GM18511 (cell line): ENCODE measurements at regions not wholly inside any gene's neighbourhood (a gene's known extent, or its start where the extent isn't known, plus 50 kb on each side); places are given as distances from the start of the nearest gene placed in this dataset.
"Not testable (repeated sequence)": the region's sequence is repeated elsewhere in the genome, so short reads cannot be mapped to it uniquely, and the experiment has no call there.

Experiments used
- ATAC-seq: cut with Tn5 transposase; IDR thresholded peaks from one replicate; pipeline ENCODE4 v1.9.1; 2021; ENCODE audit warnings: mild to moderate bottlenecking, moderate library complexity; ENCODE audit not compliant: unreplicated experiment

- not testable (repeated sequence) for ATAC-seq
Measured at GRCh38 chr7:80019809-80020207, 114.8 kb upstream of the GNAI1 start.

DNA sequence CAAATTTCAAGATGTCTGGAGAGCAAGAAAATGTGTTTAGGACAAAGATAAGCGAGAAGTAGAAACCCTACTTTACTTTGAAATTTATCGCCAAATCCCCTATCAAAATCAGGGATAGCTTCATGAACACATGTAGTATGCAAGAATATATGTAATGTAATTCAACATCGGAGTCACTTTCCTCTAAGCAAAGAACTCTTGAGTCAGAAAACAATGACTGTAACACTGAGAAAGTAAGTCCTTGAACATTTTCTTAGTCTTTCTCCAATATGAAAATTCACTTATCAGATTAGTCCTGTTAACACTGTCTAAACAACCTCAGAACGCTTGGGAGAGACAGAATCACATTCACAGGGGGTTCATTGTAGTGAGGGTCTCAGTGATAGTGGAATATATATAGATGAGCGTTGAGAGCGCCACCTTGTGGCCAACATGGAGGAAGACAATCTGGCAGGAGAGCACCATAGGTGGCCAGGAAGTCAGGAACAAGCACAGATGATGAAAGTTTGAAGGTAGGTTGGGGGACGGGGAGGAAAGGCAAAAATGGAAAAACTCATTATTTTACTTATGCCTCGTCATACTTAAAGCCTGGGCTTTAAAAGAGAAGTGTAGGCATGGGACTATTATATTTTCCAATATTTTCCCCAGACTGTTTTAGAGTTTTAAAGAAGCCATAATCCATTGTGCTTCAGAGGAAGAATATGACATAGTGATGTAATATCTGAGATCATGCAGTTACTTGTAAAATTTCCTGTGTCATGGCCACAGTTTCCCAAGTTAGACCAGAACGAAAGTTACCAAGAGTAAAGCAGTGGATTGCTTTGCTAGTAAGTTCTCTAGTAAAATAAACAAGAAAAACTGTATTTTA, 115.5 kb upstream of the GNAI1 start:
- ATAC-seq: peak; percentile 96

GRCh38 chr7:80017101-80017698, 117.4 kb upstream of the GNAI1 start:
- no peak for ATAC-seq

- ATAC-seq: no peak
Measured at GRCh38 chr7:80014511-80014910, 120.1 kb upstream of the GNAI1 start.

DNA sequence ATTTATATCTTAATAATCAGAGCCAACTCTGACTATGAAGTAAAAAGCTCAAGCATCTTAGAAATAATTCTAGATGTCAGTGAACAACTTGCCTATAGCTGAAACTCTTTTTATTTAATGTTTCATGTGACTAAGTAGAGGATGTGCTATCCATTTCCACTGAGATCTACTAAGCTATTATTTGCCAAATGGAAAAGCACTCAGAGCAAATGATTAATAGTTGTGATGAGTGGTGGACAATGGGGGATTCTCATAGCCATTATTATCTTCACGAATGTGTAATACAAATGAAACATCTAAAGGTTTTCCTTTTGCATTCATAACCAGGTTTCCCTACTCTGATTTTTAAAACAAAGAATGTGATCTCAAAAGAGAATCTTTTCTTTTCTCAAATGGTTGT, 126.6 kb upstream of the GNAI1 start:
- ATAC-seq: no peak

GRCh38 chr7:80002865-80003264, 131.8 kb upstream of the GNAI1 start:
- ATAC-seq: no peak

DNA sequence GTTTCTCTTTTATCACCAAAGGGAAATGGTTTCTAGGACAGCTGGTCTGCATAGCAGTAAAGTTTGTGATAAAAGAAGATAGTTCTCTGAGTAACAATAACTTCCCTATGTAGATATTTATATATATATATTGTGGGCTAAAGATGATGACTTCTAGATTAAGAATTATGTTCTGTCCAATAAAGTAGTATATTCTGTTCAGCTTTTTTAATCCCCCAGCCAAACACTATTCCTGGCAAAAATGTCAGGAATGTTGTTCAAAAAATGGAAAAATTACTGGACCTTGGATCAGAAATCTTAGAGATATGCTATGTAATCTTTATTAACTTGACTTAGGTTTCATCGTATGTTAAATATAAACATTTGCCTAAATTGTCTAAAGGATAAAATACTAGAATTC, 136.3 kb upstream of the GNAI1 start:
- ATAC-seq: no peak

DNA sequence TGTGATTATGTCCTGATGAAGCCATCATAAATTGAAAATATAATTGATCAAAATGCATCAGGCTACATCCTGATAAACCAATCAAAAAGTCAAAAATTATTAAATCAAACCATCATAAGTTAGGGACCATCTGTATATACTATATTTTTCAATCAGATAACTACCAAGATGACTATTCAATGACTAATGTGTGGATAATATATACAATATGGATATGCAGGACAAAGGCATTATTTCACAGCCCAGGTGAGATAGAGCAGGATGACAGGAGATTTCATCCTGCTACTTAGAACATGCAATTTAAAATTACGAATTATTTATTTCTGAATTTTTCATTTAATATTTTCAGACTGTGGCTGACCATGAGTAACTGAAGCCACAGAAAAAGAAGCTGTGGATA, 137.3 kb upstream of the GNAI1 start:
- ATAC-seq: no peak

- not testable (repeated sequence) for ATAC-seq
Measured at GRCh38 chr7:79995741-79996140, 138.9 kb upstream of the GNAI1 start.

DNA sequence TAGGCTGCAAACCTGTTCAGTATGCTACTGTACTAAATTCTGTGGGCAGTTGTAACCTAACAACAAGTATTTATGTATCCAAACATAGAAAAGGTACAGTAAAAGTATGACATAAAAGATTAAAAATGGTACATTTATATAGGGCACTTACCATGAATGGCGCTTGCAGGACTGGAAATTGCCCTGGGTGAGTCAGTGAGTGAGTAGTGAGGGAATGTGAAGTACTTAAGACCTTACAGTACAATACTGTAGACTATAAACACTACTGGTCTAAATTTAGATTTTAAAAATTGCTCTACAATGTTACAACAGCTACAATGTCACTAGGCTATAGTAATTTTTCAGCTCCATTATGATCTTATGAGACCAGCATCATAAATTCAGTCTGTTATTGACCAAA, 146.0 kb upstream of the GNAI1 start:
- ATAC-seq: no peak

DNA sequence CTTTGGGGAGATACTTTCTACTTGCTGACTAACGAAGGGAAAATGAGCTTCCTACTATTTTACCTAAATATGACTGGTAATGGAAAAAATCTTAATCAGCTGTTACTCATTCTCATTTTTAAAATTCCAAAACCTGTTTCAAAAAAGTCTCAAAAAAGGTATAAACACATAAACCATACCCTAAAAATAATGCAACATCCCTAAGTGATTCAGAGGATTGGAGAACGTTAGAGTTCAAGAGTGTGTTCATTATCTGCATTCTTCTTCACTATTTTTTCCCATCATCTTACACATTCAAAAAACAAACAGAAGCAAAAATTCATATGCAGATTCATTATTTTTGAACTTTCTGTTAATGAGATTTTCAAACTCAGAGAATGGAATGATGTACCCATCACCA, 150.4 kb upstream of the GNAI1 start:
- no peak for ATAC-seq

GRCh38 chr7:79982141-79982770, 152.4 kb upstream of the GNAI1 start:
- no peak for ATAC-seq

- ATAC-seq: no peak
Measured at GRCh38 chr7:79980376-79980775, 154.3 kb upstream of the GNAI1 start.

- ATAC-seq: no peak
Measured at GRCh38 chr7:79979437-79979836, 155.2 kb upstream of the GNAI1 start.

DNA sequence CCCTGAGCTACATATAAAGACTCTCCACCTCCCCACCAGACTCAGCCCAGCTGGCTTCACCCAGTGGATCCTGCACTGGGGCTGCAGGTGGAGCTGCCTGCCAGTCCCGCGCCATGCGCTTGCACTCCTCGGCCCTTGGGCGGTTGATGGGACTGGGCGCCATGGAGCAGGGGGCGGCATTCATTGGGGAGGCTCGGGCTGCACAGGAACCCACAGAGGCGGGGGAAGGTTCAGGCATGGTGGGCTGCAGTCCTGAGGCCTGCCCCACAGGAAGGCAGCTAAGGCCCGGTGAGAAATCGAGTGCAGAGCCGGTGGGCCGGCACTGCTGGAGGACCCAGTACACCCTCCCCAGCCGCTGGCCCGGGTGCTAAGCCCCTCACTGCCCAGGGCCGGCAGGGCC, 157.2 kb upstream of the GNAI1 start:
- ATAC-seq: no peak

GRCh38 chr7:79976711-79977020, 158.0 kb upstream of the GNAI1 start:
- not testable (repeated sequence) for ATAC-seq

DNA sequence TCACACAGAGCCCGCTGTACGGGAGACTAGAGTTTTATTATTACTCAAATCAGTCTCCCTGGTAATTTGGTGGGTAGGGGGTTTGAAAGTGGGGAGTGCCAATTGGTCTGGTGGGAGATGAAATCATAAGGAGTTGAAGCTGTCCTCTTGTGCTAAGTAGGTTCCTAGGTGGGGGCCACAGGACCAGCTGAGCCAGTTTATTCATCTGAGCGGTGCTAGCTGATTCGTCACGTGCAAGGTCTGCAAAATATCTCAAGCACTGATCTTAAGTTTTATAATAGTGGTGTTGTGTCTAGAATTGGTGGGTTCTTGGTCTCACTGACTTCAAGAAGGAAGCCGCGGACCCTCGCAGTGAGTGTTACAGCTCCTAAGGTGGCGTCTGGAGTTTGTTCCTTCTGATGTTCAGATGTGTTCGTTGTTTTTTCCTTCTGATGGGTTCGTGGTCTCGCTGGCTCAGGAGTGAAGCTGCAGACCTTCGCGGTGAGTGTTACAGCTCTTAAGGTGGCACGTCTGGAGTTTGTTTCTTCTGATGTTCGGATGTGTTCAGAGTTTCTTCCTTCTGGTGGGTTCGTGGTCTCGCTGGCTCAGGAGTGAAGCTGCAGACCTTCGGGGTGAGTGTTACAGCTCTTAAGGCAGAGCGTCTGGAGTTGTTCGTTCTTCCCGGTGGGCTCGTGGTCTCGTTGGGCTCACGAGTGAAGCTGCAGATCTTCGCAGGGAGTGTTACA, 158.5 kb upstream of the GNAI1 start:
- ATAC-seq: not testable (repeated sequence)

GRCh38 chr7:79973455-79973854, 161.2 kb upstream of the GNAI1 start:
- no peak for ATAC-seq

GRCh38 chr7:79971058-79971457, 163.6 kb upstream of the GNAI1 start:
- no peak for ATAC-seq

- no peak for ATAC-seq
Measured at GRCh38 chr7:79968894-79969293, 165.7 kb upstream of the GNAI1 start.

- no peak for ATAC-seq
Measured at GRCh38 chr7:79968077-79968648, 166.5 kb upstream of the GNAI1 start.
